ENCODE measurements at regions not wholly inside any gene's neighbourhood (a gene's known extent, or its start where the extent isn't known, plus 50 kb on each side); places are given as distances from the start of the nearest gene placed in this dataset.
"Not testable (repeated sequence)": the region's sequence is repeated elsewhere in the genome, so short reads cannot be mapped to it uniquely, and the experiment has no call there.

DNA sequence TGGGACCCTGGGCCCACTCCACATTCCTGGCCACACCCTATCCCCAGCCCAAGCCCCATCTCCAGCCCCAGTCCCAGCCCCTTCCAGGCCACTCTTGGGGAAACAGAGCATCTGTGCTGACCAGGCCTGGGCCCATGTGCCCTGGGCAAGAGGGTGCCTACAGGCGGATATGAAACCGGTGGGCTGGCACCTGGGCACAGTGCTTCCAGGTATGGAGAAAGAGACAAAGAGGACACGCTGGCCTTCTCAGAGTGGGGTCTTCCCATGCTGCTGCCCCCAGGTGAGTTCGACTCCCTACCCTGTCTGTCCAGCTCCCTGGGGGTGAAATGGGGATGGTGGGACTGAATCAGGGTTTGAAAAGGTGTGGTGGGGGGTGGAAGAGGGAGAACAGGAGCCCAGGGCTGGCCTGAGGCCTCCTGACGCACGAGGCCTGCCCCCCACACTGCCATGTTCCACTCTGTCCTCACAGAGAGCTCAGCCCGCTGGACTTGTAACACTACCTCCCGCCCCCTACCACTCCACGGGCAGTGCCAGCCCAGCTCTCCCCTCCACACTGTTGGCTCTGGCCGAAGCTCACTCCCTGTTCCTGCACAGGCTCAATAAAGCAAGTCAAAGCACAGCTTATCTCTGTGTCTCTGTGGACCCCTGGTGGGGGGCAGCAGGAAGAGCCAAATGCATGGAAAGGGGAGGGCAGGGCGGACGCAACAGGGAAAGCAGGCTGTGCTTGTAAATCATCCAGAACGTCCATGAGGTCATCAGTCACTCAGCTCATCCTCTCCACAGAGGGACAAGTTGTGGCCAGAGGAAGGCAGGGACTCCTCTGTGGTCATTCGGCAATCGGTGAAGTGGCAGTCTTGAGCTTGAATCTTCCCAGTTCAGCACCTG is 71.1 kb upstream of the TMEM97 start:
- H3K27ac Mint-ChIP-seq: no peak overlapping the region

DNA sequence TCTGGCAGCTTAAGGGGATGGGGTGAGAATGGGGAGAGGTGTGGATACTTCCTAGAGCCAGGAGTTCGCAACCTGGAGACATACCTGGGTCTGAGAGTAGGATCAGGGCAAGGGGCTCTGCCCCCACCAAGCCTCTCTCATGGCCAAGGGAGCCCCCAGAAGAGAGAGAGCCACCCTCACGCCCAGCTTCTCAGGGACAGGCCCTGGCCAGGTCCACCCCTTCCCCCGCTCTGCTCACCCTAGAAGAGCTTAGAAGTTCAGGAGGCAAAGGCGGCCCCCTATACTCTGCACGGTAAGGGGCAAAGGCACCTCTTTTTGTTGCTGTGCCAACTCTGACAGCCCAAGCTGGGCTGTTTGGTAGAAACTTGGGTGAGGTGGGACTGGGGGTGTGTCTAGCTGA is 69.3 kb upstream of the TMEM97 start:
- Mint-ChIP-seq H3K4me3 (no peak overlapping the region), H3K27me3 (peaks cover 16% of the 10 kb centered on the region), H3K27ac (no peak overlapping the region), H3K36me3 (no peaks in the 10 kb centered on the region), H3K4me1 (peaks cover 7% of the 10 kb centered on the region), H3K9me3 (ENCODE audit: low read depth) (no peaks in the 10 kb centered on the region)
- ATAC-seq (no peak), DNase-seq (no peak)
- CTCF ChIA-PET: interaction anchor here (0.9 to 5.3 kb wide), 4 partner anchors 17 to 444 kb away, joined by 3 to 55 read pairs (median 18); partner anchors contain the start of gene LYRM9

More for the DNA sequence above, 71.1 kb upstream of the TMEM97 start:
- CTCF ChIA-PET: interaction anchor here (0.6 to 5.3 kb wide), 4 partner anchors 14 to 207 kb away, joined by 3 to 55 read pairs (median 3); no protein-coding TSS in a partner anchor
- Mint-ChIP-seq H3K4me3 (no peak overlapping the region), H3K9me3 (ENCODE audit: low read depth) (no peaks in the 10 kb centered on the region), H3K4me1 (peaks cover 7% of the 10 kb centered on the region), H3K27me3 (peaks cover 16% of the 10 kb centered on the region), H3K36me3 (no peaks in the 10 kb centered on the region)
- DNase-seq (no peak), ATAC-seq (no peak)

DNA sequence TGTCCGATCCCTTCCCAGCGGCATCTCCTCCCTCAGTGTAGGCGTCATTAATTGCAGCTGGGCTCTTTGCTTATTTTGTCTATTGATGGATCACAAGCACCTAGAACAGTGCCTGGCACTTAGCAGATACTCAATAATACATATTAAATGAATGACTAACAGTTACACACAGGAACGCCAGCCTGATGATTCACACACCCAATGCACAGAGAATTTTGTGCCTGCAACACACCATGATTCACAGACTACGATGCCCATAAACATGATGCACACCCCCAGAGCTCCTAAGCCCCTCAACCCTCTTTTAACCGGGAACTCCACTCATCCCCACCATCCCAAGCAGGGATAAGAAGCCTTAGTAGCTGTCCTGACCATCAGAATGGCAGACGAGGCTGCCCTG is 66.6 kb upstream of the TMEM97 start:
- Mint-ChIP-seq H3K4me3 (no peak overlapping the region), H3K4me1 (peaks cover 7% of the 10 kb centered on the region), H3K36me3 (no peaks in the 10 kb centered on the region), H3K27ac (no peak overlapping the region), H3K9me3 (ENCODE audit: low read depth) (no peaks in the 10 kb centered on the region), H3K27me3 (peaks cover 16% of the 10 kb centered on the region)
- CTCF ChIA-PET: interaction anchor here (1.0 to 5.3 kb wide), 11 partner anchors 12 to 449 kb away, joined by 3 to 55 read pairs (median 5); partner anchors contain the start of gene TMEM97
- DNase-seq (no peak), ATAC-seq (no peak)

DNA sequence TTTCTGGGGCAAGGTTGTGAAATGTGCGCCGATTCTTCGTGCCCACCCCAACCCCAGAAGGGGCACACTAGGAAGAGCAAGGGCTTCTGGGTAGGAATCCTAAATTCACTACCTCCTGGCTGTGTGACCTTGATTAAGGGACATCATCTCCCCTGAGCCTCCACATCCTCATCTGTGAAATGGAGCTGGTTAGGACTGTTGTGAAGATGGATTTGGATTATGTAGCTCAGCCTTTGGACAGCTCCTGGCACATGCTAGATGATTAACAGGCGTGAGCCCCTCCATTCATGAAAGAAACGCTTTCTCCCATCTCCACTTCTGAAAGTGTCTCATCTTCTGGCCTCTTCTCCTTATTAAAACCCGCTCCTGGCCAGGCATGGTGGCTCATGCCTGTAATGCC is 65.3 kb upstream of the TMEM97 start:
- Mint-ChIP-seq H3K4me3 (no peak overlapping the region), H3K9me3 (ENCODE audit: low read depth) (no peaks in the 10 kb centered on the region), H3K36me3 (no peaks in the 10 kb centered on the region), H3K27me3 (peaks cover 20% of the 10 kb centered on the region), H3K27ac (no peak overlapping the region), H3K4me1 (peaks cover 7% of the 10 kb centered on the region)
- CTCF ChIA-PET: interaction anchor here (1.1 kb wide), 1 partner anchor 448 kb away, joined by 5 read pairs; no protein-coding TSS in a partner anchor
- ATAC-seq: no peak
- DNase-seq: no peak

DNA sequence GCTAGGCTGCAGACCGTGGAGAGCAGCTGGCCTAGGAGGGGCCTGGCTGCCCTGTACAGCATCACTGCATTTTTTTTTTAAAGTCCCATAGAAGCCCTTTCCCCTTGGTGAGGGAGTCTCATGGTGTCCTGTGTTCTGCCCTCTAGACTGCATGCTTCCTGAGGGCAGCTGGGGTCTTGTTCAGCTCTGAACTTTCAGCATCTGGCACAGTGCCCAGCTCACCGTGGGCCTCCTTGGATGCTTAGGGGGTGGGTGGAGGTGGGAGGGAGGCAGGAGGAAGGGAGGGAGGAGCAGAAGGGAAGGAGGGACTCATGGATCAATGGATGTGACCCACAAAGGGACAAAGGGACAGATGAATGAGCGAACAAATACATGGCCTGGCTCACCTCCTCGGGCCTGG is 63.4 kb upstream of the TMEM97 start:
- Mint-ChIP-seq H3K27me3 (peaks cover 15% of the 10 kb centered on the region), H3K9me3 (ENCODE audit: low read depth) (no peaks in the 10 kb centered on the region), H3K36me3 (no peaks in the 10 kb centered on the region), H3K4me3 (no peak overlapping the region), H3K27ac (no peak overlapping the region), H3K4me1 (peaks cover 7% of the 10 kb centered on the region)
- ATAC-seq: no peak
- DNase-seq: no peak
- CTCF ChIA-PET: no interaction called here

DNA sequence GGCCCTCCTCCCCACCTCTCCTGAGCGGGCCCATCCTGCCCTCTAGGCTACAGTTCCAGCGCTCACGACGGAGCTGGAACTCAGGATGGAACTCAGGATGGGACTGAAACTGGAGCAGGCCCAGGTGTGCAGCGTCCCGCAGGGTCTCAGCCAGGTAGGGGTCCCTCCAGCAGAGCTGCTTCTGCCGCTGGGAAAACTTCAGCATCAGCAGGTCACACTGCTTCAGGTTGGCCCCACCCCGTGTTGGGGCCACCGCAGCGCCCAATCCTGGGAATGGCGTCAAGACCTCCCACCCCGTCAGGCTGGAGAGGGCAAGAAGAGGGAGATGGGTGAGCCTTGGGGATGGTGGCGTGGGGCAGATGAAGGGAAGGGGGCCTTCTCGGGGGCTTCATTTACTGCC is 62.6 kb upstream of the TMEM97 start:
- CTCF ChIA-PET: no interaction called here

DNA sequence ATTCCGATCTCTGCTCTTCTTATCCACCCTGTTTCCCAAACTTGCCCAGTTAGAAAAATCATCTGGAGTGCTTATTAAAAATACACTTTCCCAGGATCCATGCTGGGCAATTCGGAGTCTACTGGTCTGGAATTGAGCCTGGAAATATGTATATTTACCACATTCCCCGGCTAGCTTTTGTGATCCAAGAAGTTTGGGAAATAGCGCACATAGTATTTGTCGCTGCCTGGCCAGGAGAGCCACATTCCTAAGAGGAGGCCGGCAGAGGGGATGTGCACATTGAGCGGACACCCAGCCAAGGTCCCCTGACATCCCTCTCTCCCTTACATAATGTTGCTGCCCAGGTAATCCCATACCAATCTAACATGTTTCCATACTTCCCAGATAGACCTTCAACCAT is 62.1 kb upstream of the TMEM97 start:
- H3K27me3 Mint-ChIP-seq: peaks cover 9% of the 10 kb centered on the region
- H3K36me3 Mint-ChIP-seq: no peaks in the 10 kb centered on the region
- DNase-seq: no peak
- H3K4me1 Mint-ChIP-seq: peaks cover 2% of the 10 kb centered on the region
- H3K9me3 Mint-ChIP-seq (ENCODE audit: low read depth): peaks cover 2% of the 10 kb centered on the region
- CTCF ChIA-PET: no interaction called here
- no peak for ATAC-seq
- H3K27ac Mint-ChIP-seq: no peak overlapping the region
- no peak overlapping the region for H3K4me3 Mint-ChIP-seq

More for the DNA sequence above, 62.6 kb upstream of the TMEM97 start:
- no peak overlapping the region for H3K27ac Mint-ChIP-seq
- ATAC-seq (no peak), DNase-seq (no peak)
- peaks cover 6% of the 10 kb centered on the region for H3K4me1 Mint-ChIP-seq
- H3K9me3 Mint-ChIP-seq (ENCODE audit: low read depth): no peaks in the 10 kb centered on the region
- H3K27me3 Mint-ChIP-seq: peaks cover 13% of the 10 kb centered on the region
- H3K36me3 Mint-ChIP-seq: no peaks in the 10 kb centered on the region
- no peak overlapping the region for H3K4me3 Mint-ChIP-seq

DNA sequence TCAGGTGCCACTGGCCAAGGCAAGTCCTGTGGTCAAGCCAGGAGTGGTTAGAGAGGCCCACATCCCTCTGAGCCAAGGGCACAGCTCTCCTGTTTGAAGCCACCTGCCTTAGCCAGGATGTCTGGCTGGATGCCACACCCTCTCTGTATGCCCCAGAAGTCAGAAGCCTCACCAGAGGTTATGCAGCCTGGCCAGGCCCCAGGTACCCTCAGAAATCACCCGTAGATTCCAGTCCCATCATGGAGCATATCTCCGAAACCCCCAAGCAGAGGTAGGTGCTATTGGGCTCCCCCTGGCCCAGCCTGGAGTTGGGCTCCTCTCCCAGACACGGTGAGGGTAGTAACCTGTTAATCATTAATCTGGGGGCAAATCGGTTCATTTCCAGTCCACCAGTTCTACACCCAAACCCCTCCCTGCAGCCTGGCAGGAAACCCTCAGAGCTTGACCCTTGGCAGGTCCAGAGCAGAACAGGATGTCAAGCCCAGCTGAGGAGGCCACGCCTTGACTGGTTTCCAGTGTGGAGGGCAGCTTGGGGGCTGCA is 60.6 kb upstream of the TMEM97 start:
- H3K27ac Mint-ChIP-seq: no peak overlapping the region
- peaks cover 10% of the 10 kb centered on the region for H3K9me3 Mint-ChIP-seq (ENCODE audit: low read depth)
- H3K36me3 Mint-ChIP-seq: no peaks in the 10 kb centered on the region
- H3K4me1 Mint-ChIP-seq: no peaks in the 10 kb centered on the region
- no peak overlapping the region for H3K4me3 Mint-ChIP-seq
- DNase-seq: no peak
- CTCF ChIA-PET: interaction anchor here (0.6 kb wide), 1 partner anchor 516 kb away, joined by 3 read pairs; no protein-coding TSS in a partner anchor
- no peak for ATAC-seq
- peaks cover 9% of the 10 kb centered on the region for H3K27me3 Mint-ChIP-seq

DNA sequence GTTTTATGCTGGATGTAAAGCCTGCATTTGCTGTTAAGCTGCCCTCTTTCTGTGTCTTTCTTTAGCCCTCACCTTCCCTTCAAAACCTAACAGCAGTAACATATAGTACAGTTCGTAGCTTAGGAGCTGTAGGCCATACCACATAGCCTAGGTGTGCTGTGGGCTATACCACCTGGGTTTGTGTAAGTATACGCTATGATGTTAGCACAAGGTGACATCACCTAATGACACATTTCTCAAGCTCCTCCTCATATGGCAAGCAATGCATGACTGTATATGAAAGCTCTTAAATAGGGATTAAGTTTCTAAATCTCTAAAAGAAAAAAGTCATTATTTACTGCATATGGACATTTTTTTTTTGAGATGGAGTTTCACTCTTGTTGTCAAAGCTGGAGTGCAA is 57.8 kb upstream of the TMEM97 start:
- Mint-ChIP-seq H3K4me1 (no peaks in the 10 kb centered on the region), H3K36me3 (peaks cover 6% of the 10 kb centered on the region), H3K4me3 (no peak overlapping the region), H3K27ac (no peak overlapping the region), H3K27me3 (peaks cover 11% of the 10 kb centered on the region), H3K9me3 (ENCODE audit: low read depth) (peaks cover 14% of the 10 kb centered on the region)
- CTCF ChIA-PET: interaction anchor here (0.6 kb wide), 1 partner anchor 10 kb away, joined by 3 read pairs; no protein-coding TSS in a partner anchor
- ATAC-seq (no peak), DNase-seq (no peak)

DNA sequence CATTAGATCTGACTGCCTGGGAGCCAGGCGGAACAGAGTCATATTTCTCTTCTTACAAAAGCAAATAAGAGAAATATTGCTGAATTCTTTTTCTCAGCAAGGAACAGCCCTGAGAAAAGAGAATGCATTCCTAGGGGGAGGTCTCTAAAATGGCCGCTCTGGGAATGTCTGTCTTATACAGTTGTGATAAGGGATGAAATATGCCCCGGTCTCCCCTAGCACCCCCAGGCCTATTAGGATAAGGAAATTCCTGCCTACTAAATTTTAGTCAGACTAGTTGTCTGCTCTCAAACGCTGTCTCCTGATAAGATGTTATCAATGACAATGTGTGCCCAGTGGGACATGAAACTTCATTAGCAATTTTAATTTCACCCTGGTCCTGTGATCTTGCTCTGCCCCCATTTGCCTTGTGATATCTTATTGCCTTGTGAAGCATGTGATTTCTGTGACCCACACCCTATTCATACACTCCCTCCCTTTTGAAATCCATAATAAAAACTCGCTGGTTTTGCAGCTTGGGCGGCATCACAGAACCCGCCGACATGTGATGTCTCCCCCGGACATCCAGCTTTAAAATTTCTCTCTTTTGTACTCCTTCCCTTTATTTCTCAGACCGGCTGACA is 56.8 kb upstream of the TMEM97 start:
- DNase-seq, CTCF ChIA-PET, H3K27ac Mint-ChIP-seq, H3K4me1 Mint-ChIP-seq, H3K4me3 Mint-ChIP-seq, ATAC-seq: not testable (repeated sequence)
- peaks cover 11% of the 10 kb centered on the region for H3K27me3 Mint-ChIP-seq
- peaks cover 17% of the 10 kb centered on the region for H3K9me3 Mint-ChIP-seq (ENCODE audit: low read depth)
- H3K36me3 Mint-ChIP-seq: peaks cover 12% of the 10 kb centered on the region

DNA sequence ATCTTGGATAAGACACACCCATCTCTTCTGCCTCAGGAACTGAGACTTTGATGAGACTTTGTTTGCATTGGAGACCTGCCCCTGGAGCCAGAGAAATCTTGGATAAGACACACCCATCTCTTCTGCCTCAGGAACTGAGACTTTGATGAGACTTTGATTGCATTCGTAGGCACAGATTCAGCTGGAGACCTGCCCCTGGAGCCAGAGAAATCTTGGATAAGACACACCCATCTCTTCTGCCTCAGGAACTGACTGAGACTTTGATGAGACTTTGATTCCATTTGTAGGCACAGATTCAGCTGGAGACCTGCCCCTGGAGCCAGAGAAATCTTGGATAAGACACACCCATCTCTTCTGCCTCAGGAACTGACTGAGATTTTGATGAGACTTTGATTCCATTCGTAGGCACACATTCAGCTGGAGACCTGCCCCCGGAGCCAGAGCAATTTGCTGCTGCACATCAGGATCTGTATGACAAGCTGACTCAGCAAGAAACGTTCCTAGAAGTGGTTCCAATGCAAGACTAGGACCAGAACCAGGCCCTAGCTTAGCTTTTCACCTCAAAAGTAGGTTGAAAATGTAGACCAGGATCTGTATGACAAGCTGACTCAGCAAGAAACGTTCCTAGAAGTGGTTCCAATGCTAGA is 54.0 kb upstream of the TMEM97 start:
- H3K4me1 Mint-ChIP-seq, DNase-seq, ATAC-seq, H3K4me3 Mint-ChIP-seq, H3K27ac Mint-ChIP-seq, CTCF ChIA-PET: not testable (repeated sequence)
- peaks cover 20% of the 10 kb centered on the region for H3K9me3 Mint-ChIP-seq (ENCODE audit: low read depth)
- H3K36me3 Mint-ChIP-seq: peaks cover 15% of the 10 kb centered on the region
- peaks cover 13% of the 10 kb centered on the region for H3K27me3 Mint-ChIP-seq

DNA sequence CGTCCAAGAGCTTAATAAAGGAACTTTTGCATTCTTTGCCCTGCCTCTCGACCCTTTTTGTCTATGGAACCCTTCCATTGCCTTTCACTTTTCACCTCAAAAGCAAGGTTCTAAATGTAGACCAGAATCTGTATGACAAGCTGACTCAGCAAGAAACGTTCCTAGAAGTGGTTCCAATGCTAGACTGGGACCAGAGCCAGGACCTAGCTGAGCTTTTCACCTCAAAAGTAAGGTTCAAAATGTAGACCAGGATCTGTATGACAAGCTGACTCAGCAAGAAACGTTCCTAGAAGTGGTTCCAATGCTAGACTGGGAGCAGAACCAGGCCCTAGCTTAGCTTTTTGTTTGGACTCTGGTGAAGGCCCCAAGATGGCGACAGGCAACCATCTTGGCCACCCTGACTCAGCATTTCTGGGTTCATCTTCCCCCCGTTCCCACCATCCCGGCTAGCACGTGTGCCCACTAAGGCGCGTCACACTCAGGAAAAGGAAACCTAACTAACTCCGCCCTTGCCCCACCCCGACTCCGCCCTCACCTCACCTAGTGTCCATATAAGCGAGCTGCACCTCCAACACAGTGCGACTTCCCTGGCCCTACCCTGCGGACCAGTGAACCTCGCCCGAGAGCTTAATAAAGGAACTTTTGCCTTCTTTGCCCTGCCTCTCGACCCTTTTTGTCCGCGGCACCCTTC is 53.0 kb upstream of the TMEM97 start:
- Mint-ChIP-seq H3K9me3 (ENCODE audit: low read depth) (peaks cover 20% of the 10 kb centered on the region), H3K27me3 (peaks cover 18% of the 10 kb centered on the region), H3K36me3 (peaks cover 15% of the 10 kb centered on the region)
- DNase-seq, H3K27ac Mint-ChIP-seq, CTCF ChIA-PET, H3K4me3 Mint-ChIP-seq, ATAC-seq, H3K4me1 Mint-ChIP-seq: not testable (repeated sequence)

DNA sequence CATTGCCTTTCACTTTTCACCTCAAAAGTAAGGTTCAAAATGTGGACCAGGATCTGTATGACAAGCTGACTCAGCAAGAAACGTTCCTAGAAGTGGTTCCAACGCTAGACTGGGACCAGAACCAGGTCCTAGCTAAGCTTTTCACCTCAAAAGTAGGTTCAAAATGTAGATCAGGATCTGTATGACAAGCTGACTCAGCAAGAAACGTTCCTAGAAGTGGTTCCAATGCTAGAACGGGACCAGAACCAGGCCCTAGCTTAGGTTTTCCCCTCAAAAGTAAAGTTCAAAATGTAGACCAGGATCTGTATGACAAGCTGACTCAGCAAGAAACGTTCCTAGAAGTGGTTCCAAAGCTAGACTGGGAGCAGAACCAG is 52.5 kb upstream of the TMEM97 start:
- H3K36me3 Mint-ChIP-seq: peaks cover 15% of the 10 kb centered on the region
- DNase-seq, ATAC-seq, H3K27ac Mint-ChIP-seq, H3K4me1 Mint-ChIP-seq, H3K4me3 Mint-ChIP-seq: not testable (repeated sequence)
- peaks cover 24% of the 10 kb centered on the region for H3K27me3 Mint-ChIP-seq
- CTCF ChIA-PET: interaction anchor here (1.4 kb wide), 1 partner anchor 10 kb away, joined by 3 read pairs; no protein-coding TSS in a partner anchor
- H3K9me3 Mint-ChIP-seq (ENCODE audit: low read depth): peaks cover 20% of the 10 kb centered on the region
